Gastrocnemius medialis (tissue), 4 donors: ENCODE measurements at regions not wholly inside any gene's neighbourhood (a gene's known extent, or its start where the extent isn't known, plus 50 kb on each side); places are given as distances from the start of the nearest gene placed in this dataset.

Experiments used
- CTCF ChIP-seq, 5 experiments: fragments of 450-650 bp in 3 of 5; fragments of 200-600 bp in 2 of 5; sonication (generic) in 2 of 5; IDR thresholded peaks in 4 of 5; conservative IDR thresholded peaks in 1 of 5; 1 replicate in 4 of 5; 2 replicates in 1 of 5; pipeline ENCODE4 v1.5.1; 2016 to 2019; ENCODE audit warnings: antibody characterized with exemption in 5 of 5, mild to moderate bottlenecking in 3 of 5, moderate library complexity in 3 of 5
- POLR2A ChIP-seq, 2 donors: fragments of 450-650 bp; IDR thresholded peaks; one replicate each; pipeline ENCODE4 v1.6.1; 2017; ENCODE audit warnings: antibody characterized with exemption in 2 of 2, mild to moderate bottlenecking in 2 of 2, moderate library complexity in 2 of 2

GRCh38 chr20:62576815-62577489, 65.4 kb upstream of the SLCO4A1 start:
- no peak for TF ChIP-seq POLR2A (IDR thresholded peaks at IDR 0.05)
- no peak for TF ChIP-seq CTCF (IDR thresholded peaks at IDR 0.05 in 4 of 5, conservative IDR thresholded peaks at IDR 0.05 in 1 of 5)
